IMR-90 (cell line): ENCODE measurements at regions not wholly inside any gene's neighbourhood (a gene's known extent, or its start where the extent isn't known, plus 50 kb on each side); places are given as distances from the start of the nearest gene placed in this dataset.

Experiments used
- ATAC-seq: fragments of 200-7000 bp; cut with Tn5 transposase; 2 replicates; pipeline ENCODE4 v1.9.1; 2020; ENCODE audit warnings: low read depth, mild to moderate bottlenecking, moderate library complexity
- BruUV-seq: library from RNA; stranded (reverse); fragments of 400-500 nt; replicated peaks from 2 replicates; lab custom pipeline; 2021; lab: Mats Ljungman, UMichigan
- CTCF ChIA-PET: fragments of 300-600 bp; formaldehyde crosslinking; extraction: SDS; loops from one replicate; lab custom pipeline; 2021; ENCODE audit warnings: antibody characterized with exemption; lab: Yijun Ruan, JAX
- POLR2A ChIA-PET: fragments of 300-600 bp; sonication (Branson Sonifier 250); formaldehyde crosslinking; loops from one replicate; lab custom pipeline; 2022; ENCODE audit warnings: antibody characterized with exemption; ENCODE audit not compliant: unreplicated experiment; lab: Charles Lee
- DNase-seq: peaks from one replicate; pipeline ENCODE4 v3.0.0; 2013
- H2AFZ ChIP-seq: replicated peaks from 2 replicates; pipeline ENCODE3; 2013; ENCODE audit warnings: low read length, mild to moderate bottlenecking; ENCODE audit not compliant: poor library complexity
- H2AK5ac ChIP-seq: 2 replicates; pipeline ENCODE4 v1.6.1; 2013; ENCODE audit warnings: low read depth, low read length, inconsistent platforms
- H2AK9ac ChIP-seq: replicated peaks from 2 replicates; pipeline ENCODE3; 2013; ENCODE audit warnings: mild to moderate bottlenecking, low read depth, low read length, moderate library complexity; ENCODE audit not compliant: poor library complexity
- H2BK120ac ChIP-seq: 2 replicates; pipeline ENCODE4 v1.6.1; 2013; ENCODE audit warnings: low read depth, low read length, inconsistent platforms
- H2BK15ac ChIP-seq: 3 replicates; pipeline ENCODE4 v1.6.1; 2013; ENCODE audit warnings: low read depth, low read length, inconsistent platforms
- H2BK20ac ChIP-seq: 2 replicates; pipeline ENCODE4 v1.6.1; 2013; ENCODE audit warnings: low read depth, mild to moderate bottlenecking, inconsistent platforms, low read length, moderate library complexity
- H2BK5ac ChIP-seq: 2 replicates; pipeline ENCODE4 v1.6.1; 2013; ENCODE audit warnings: mild to moderate bottlenecking, low read depth, low read length, inconsistent platforms; ENCODE audit not compliant: poor library complexity, severe bottlenecking
- H3K14ac ChIP-seq: replicated peaks from 2 replicates; pipeline ENCODE4 v1.6.1; 2013; ENCODE audit warnings: low read depth, low read length, inconsistent platforms
- H3K18ac ChIP-seq: 2 replicates; pipeline ENCODE4 v1.6.1; 2013; ENCODE audit warnings: low read depth, low read length, control low read depth
- H3K23ac ChIP-seq: 2 replicates; pipeline ENCODE4 v1.6.1; 2013; ENCODE audit warnings: low read depth, low read length, inconsistent platforms
- H3K27ac ChIP-seq: 2 replicates; pipeline ENCODE4 v1.5.1; 2013; ENCODE audit warnings: mild to moderate bottlenecking, control low read depth, low read length; ENCODE audit not compliant: insufficient read depth
- H3K27me3 ChIP-seq: 2 replicates; pipeline ENCODE4 v1.6.1; 2013; ENCODE audit warnings: low read length; ENCODE audit not compliant: control insufficient read depth, insufficient read depth
- H3K36me3 ChIP-seq: 2 replicates; pipeline ENCODE4 v1.6.1; 2013; ENCODE audit warnings: low read length, mixed read lengths; ENCODE audit not compliant: control insufficient read depth, insufficient read depth
- H3K4ac ChIP-seq: 2 replicates; pipeline ENCODE4 v1.6.1; 2013; ENCODE audit warnings: low read depth, low read length, inconsistent platforms
- H3K4me1 ChIP-seq: 2 replicates; pipeline ENCODE4 v1.6.1; 2013; ENCODE audit warnings: low read length, mixed read lengths; ENCODE audit not compliant: control insufficient read depth, insufficient read depth
- H3K4me2 ChIP-seq: 2 replicates; pipeline ENCODE4 v1.6.1; 2013; ENCODE audit warnings: low read depth, mild to moderate bottlenecking, control low read depth, low read length, moderate library complexity
- H3K4me3 ChIP-seq: 2 replicates; pipeline ENCODE4 v1.5.1; 2013; ENCODE audit warnings: low read depth, mild to moderate bottlenecking, control low read depth, low read length, moderate library complexity; ENCODE audit not compliant: insufficient read depth
- H3K56ac ChIP-seq: 2 replicates; pipeline ENCODE4 v1.6.1; 2013; ENCODE audit warnings: low read length, inconsistent platforms; ENCODE audit not compliant: insufficient read depth; ENCODE audit errors: extremely low read depth
- H3K79me1 ChIP-seq, 2 experiments: 2 replicates each; pipeline ENCODE4 v1.6.1; 2013; ENCODE audit warnings: low read length in 2 of 2, inconsistent platforms in 1 of 2, low read depth in 1 of 2
- H3K9ac ChIP-seq: 2 replicates; pipeline ENCODE4 v1.6.1; 2013; ENCODE audit warnings: low read depth, low read length, control low read depth
- H3K9me1 ChIP-seq: 2 replicates; pipeline ENCODE4 v1.6.1; 2013; ENCODE audit warnings: low read length, inconsistent platforms; ENCODE audit not compliant: insufficient read depth
- H3K9me3 ChIP-seq: 2 replicates; pipeline ENCODE4 v1.6.1; 2013; ENCODE audit warnings: low read length; ENCODE audit not compliant: control insufficient read depth, insufficient read depth
- H4K20me1 ChIP-seq: 2 replicates; pipeline ENCODE4 v1.6.1; 2013; ENCODE audit warnings: low read length, inconsistent platforms; ENCODE audit not compliant: insufficient read depth
- H4K5ac ChIP-seq: 2 replicates; pipeline ENCODE4 v1.6.1; 2013; ENCODE audit warnings: mild to moderate bottlenecking, low read depth, low read length, control low read depth
- H4K8ac ChIP-seq, 2 experiments: 2 replicates each; pipeline ENCODE4 v1.6.1; 2013; ENCODE audit warnings: low read depth in 2 of 2, low read length in 2 of 2, control low read depth in 1 of 2, inconsistent platforms in 1 of 2
- H4K91ac ChIP-seq: 2 replicates; pipeline ENCODE4 v1.6.1; 2013; ENCODE audit warnings: low read depth, low read length, inconsistent platforms; ENCODE audit not compliant: insufficient read depth
- BHLHE40 ChIP-seq: fragments of 150-350 bp; IDR thresholded peaks from 2 replicates; pipeline ENCODE4 v1.6.1; 2016; ENCODE audit warnings: mild to moderate bottlenecking, low read depth, low read length
- CEBPB ChIP-seq: IDR thresholded peaks from 2 replicates; pipeline ENCODE4 v1.6.1; 2012; ENCODE audit warnings: low read depth, low read length, improper control_type of control experiment
- CHD1 ChIP-seq: IDR thresholded peaks from 2 replicates; pipeline ENCODE4 v1.6.1; 2012; ENCODE audit warnings: low read depth, low read length, improper control_type of control experiment
- FOS ChIP-seq: fragments of 150-350 bp; IDR thresholded peaks from 2 replicates; pipeline ENCODE4 v1.6.1; 2016; ENCODE audit warnings: low read depth, low read length
- POLR2A ChIP-seq: IDR thresholded peaks from 2 replicates; pipeline ENCODE4 v1.6.1; 2012; ENCODE audit warnings: mild to moderate bottlenecking, low read depth, low read length
- RAD21 ChIP-seq: IDR thresholded peaks from 2 replicates; pipeline ENCODE4 v1.6.1; 2012; ENCODE audit warnings: low read length, improper control_type of control experiment
- WGBS, 2 experiments: methylation state at CpG; one replicate each; pipeline versions ENCODE4 v1.1.5 to v1.1.7; 2013; ENCODE audit warnings: missing lambda C conversion rate in 2 of 2; ENCODE audit not compliant: insufficient read length in 1 of 2; ENCODE audit errors: extremely low coverage in 2 of 2; 5-methylcytosine and 5-hydroxymethylcytosine counted together
- dilution Hi-C: fragments of 300-500 bp; cut with HindIII; formaldehyde crosslinking; loops from one replicate; pipeline ENCODE4 v1.14.3; 2018; ENCODE audit warnings: low sequenced_read_pairs; ENCODE audit not compliant: unreplicated experiment
- in situ Hi-C: fragments of 300-500 bp; cut with MboI; formaldehyde crosslinking; loops from 3 replicates; pipeline ENCODE4 v1.14.3; 2019; ENCODE audit warnings: low sequenced_read_pairs, inconsistent platforms, mixed read lengths
- intact Hi-C: fragments of 100-400 bp; cut with micrococcal nuclease; formaldehyde crosslinking; loops from 2 replicates; pipeline ENCODE4 v1.10.0; 2022
- TF ChIP-seq, protein P1 (sequence below): fragments of 150-350 bp; IDR thresholded peaks from 2 replicates; pipeline ENCODE4 v1.6.1; 2017; ENCODE audit warnings: mild to moderate bottlenecking, antibody characterized with exemption, low read length, low read depth

DNA sequence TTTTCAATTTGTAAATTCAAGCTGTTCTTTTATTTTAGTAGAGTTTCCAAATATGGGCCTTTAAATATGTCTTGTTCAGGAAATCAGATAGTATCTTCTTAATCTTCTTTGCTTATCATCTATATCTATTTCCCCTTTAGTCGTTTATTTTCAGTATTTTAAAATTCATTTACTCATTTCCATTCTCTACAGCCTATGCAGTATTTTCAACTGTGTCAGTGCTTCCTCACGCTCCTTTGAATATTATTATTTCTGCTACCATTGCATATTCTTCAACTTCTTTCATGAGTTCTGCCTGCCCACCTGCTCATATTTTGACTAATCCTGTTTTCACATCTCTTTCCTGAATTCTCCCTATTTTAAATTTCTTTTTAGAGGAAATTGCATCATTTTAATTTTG lies 185.4 kb downstream of the DKK2 start:
- no peak for ATAC-seq
- no peak overlapping the region for H2AK5ac ChIP-seq
- no peaks in the 10 kb centered on the region for H3K27me3 ChIP-seq
- H2BK20ac ChIP-seq = no peak overlapping the region
- no peak overlapping the region for H2BK5ac ChIP-seq
- H3K27ac ChIP-seq = no peak overlapping the region
- H3K14ac ChIP-seq = no peak overlapping the region
- H3K4me2 ChIP-seq = no peak overlapping the region
- no peaks in the 10 kb centered on the region for H4K20me1 ChIP-seq
- H4K5ac ChIP-seq = no peak overlapping the region
- POLR2A ChIA-PET = no interaction called here
- H2AFZ ChIP-seq = no peak overlapping the region
- dilution Hi-C loops (no loop called here), intact Hi-C loops (no loop called here), in situ Hi-C loops (no loop called here)
- no peak overlapping the region for H2AK9ac ChIP-seq
- H4K91ac ChIP-seq = no peak overlapping the region
- 38% methylated on average over 1 of the region's 2 CpGs; no CpG with 5 or more reads in 1 of the 2 experiments for WGBS, 2 experiments
- no peak overlapping the region for H3K56ac ChIP-seq
- H4K8ac ChIP-seq = no peak overlapping the region
- no peak for DNase-seq
- no peak overlapping the region for H3K18ac ChIP-seq
- H2BK120ac ChIP-seq = no peak overlapping the region
- CTCF ChIA-PET = no interaction called here
- TF ChIP-seq RAD21 (no peak), POLR2A (no peak), BHLHE40 (no peak), FOS (no peak), CHD1 (no peak), CEBPB (no peak)
- TF ChIP-seq, protein P1, sequence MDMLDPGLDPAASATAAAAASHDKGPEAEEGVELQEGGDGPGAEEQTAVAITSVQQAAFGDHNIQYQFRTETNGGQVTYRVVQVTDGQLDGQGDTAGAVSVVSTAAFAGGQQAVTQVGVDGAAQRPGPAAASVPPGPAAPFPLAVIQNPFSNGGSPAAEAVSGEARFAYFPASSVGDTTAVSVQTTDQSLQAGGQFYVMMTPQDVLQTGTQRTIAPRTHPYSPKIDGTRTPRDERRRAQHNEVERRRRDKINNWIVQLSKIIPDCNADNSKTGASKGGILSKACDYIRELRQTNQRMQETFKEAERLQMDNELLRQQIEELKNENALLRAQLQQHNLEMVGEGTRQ = no peak
- H3K9me1 ChIP-seq = no peaks in the 10 kb centered on the region
- no peak overlapping the region for H3K23ac ChIP-seq
- no peaks in the 10 kb centered on the region for H3K4me1 ChIP-seq
- BruUV-seq = no TSS peak
- no peaks in the 10 kb centered on the region for H3K36me3 ChIP-seq
- no peak overlapping the region for H3K4ac ChIP-seq
- no peak overlapping the region for H3K4me3 ChIP-seq
- H3K9ac ChIP-seq = no peak overlapping the region
- no peaks in the 10 kb centered on the region for H3K79me1 ChIP-seq
- H3K9me3 ChIP-seq = no peaks in the 10 kb centered on the region
- no peak overlapping the region for H2BK15ac ChIP-seq
